ENCODE measurements at regions not wholly inside any gene's neighbourhood (a gene's known extent, or its start where the extent isn't known, plus 50 kb on each side); places are given as distances from the start of the nearest gene placed in this dataset.

DNA sequence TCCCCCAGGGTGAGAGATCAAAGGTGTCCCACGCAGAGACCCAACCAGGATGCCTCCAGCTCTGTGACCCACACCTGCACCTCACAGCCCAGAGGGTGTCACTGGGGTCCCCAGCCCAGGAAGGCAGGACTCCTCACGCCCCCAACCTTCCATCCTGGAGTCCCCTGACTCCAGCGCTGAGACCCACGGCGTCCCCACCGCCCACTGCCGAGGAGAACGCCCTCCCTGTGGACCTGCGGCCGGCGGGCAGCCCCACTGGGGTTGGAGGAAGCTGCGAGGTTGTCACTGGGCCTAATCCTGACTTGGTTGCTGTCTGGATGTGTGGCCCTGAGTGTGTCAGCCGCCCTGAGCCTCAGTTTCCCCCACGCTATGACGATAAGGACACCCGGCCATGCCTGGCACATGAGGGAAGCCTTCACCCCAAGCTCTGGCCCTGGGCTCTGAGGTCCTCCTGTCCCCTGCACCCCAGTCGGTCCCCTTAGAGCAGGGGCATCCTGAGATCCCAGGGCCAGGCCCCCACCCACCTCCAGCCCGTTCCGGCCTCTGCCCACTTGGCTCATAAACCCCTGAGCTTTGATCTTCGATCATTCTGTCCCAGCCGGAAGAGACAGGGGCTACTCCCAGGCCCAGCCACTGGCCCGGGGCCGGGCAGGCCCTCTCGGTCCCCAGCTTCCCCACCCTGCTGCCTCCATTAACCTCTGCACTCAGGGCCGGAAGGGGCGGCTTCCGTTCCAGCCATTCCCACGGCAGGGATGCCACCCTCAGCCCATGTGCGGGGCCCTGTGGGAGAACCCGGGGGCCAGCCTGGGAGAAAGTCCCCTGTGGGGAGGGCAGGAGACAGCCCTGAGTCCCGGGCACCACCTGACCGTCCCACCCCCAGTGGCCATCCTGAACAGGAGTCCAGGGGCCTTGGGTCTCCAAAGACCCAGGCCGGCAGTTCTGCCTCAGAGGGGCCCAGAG lies 113.2 kb downstream of the MICALL2 start:
- H3K9me3 ChIP-seq (ENCODE audit: severe bottlenecking), result no peaks in the 10 kb centered on the region
- H3K36me3 ChIP-seq, result no peaks in the 10 kb centered on the region
- H3K27me3 ChIP-seq (ENCODE audit: insufficient read depth, low read depth, severe bottlenecking), result no peaks in the 10 kb centered on the region
- DNase-seq, result no peak
- no peak for TF ChIP-seq CTCF (IDR thresholded peaks at IDR 0.05; ENCODE audit: low read depth, low read length)
- no peak overlapping the region for H3K4me3 ChIP-seq (ENCODE audit: low read depth, low read length)
- no peak overlapping the region for H3K27ac ChIP-seq

GRCh38 chr7:1346851-1347250 lies 112.4 kb downstream of the MICALL2 start:
- Histone ChIP-seq H3K4me3 (ENCODE audit: low read depth, low read length) (no peak overlapping the region), H3K36me3 (no peaks in the 10 kb centered on the region), H3K27ac (no peak overlapping the region), H3K9me3 (ENCODE audit: severe bottlenecking) (no peaks in the 10 kb centered on the region), H3K27me3 (ENCODE audit: insufficient read depth, low read depth, severe bottlenecking) (no peaks in the 10 kb centered on the region)
- TF ChIP-seq CTCF (IDR thresholded peaks at IDR 0.05; ENCODE audit: low read depth, low read length), result no peak
- DNase-seq, result no peak

DNA sequence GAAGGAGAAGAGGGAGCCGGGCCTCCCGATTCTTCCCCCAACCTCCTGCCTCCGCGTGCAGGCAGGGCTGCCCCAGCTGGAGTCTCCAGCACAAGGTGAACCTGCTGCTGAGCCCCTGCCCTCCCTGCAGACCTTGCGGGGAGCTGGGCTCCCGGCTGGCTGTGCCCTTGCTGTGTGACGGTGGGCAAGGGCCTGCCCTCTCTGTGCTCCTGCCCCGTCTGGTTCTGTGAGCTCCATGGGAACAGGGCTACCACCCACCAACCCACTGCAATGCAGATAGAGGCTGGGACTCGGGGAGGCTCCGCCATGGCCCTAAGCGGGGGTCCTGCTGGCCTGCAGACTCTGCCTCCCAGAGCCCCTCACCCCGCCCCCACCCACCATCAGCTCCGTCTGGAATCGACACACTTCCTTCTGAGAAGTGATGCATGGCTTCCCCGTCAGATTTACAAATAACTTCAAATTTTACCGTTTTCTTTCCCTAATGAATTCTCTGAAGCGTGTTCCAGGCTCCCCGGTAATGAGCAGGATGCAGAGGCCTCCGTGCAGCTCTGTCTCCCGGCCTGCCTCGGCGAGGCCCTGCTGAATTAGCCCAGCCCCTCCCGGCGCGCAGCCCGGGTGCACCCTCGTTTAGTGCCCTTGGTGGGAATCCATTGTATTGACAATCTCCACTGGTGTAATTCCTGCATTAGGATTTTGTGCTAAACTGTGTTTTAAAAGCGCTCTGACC lies 111.0 kb downstream of the MICALL2 start:
- H3K36me3 ChIP-seq, result no peaks in the 10 kb centered on the region
- no peaks in the 10 kb centered on the region for H3K9me3 ChIP-seq (ENCODE audit: severe bottlenecking)
- H3K27ac ChIP-seq, result no peak overlapping the region
- no peaks in the 10 kb centered on the region for H3K27me3 ChIP-seq (ENCODE audit: insufficient read depth, low read depth, severe bottlenecking)
- TF ChIP-seq CTCF (IDR thresholded peaks at IDR 0.05; ENCODE audit: low read depth, low read length), result no peak
- H3K4me3 ChIP-seq (ENCODE audit: low read depth, low read length), result no peak overlapping the region
- no peak for DNase-seq

- no peaks in the 10 kb centered on the region for H3K27me3 ChIP-seq (ENCODE audit: insufficient read depth, low read depth, severe bottlenecking)
- no peak for TF ChIP-seq CTCF (IDR thresholded peaks at IDR 0.05; ENCODE audit: low read depth, low read length)
- no peak overlapping the region for H3K4me3 ChIP-seq (ENCODE audit: low read depth, low read length)
- no peak overlapping the region for H3K27ac ChIP-seq
- no peaks in the 10 kb centered on the region for H3K9me3 ChIP-seq (ENCODE audit: severe bottlenecking)
- no peak for DNase-seq
- H3K36me3 ChIP-seq, result no peaks in the 10 kb centered on the region
Observed at GRCh38 chr7:1348823-1349335, 110.4 kb downstream of the MICALL2 start.

DNA sequence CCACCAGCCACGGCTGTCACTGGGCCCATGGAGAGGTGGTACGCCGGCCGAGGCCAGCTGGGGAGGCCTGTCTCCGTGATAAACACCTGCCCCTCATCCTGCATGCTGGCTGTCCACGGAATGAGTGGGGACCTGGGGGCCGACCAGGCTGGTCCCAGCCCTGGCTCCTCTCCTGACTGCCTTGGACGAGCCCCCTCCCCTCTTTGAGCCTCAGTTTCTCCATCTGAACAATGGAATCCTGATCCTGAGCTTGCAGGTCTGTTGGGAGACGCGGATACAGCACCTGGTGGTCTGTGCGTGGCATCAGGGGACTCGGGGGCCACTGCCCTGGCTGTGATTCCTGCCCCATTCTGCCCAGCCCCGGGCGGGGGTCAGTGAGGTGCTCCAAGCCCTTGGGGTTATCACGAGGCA lies 109.9 kb downstream of the MICALL2 start:
- H3K27ac ChIP-seq, result no peak overlapping the region
- H3K36me3 ChIP-seq, result no peaks in the 10 kb centered on the region
- no peaks in the 10 kb centered on the region for H3K9me3 ChIP-seq (ENCODE audit: severe bottlenecking)
- no peak overlapping the region for H3K4me3 ChIP-seq (ENCODE audit: low read depth, low read length)
- no peak for TF ChIP-seq CTCF (IDR thresholded peaks at IDR 0.05; ENCODE audit: low read depth, low read length)
- no peaks in the 10 kb centered on the region for H3K27me3 ChIP-seq (ENCODE audit: insufficient read depth, low read depth, severe bottlenecking)
- no peak for DNase-seq

Data from WERI-Rb-1 (cell line).